Ovary (tissue), 3 donors: ENCODE measurements at regions not wholly inside any gene's neighbourhood (a gene's known extent, or its start where the extent isn't known, plus 50 kb on each side); places are given as distances from the start of the nearest gene placed in this dataset.

Source experiments
- POLR2A ChIP-seq: fragments of 450-650 bp; IDR thresholded peaks from one replicate; pipeline ENCODE4 v1.6.1; 2017; ENCODE audit warnings: antibody characterized with exemption, mild to moderate bottlenecking, moderate library complexity
- TF ChIP-seq, protein P1 (sequence below), 3 donors: fragments of 450-650 bp in 2 of 3; fragments of 200-600 bp in 1 of 3; IDR thresholded peaks; one replicate each; pipeline versions ENCODE4 v1.5.1 to v1.8.0; 2016 to 2022; ENCODE audit warnings: antibody characterized with exemption in 3 of 3, mild to moderate bottlenecking in 1 of 3
- donor health status: DM: no; HTN: no; CAD: no.

DNA sequence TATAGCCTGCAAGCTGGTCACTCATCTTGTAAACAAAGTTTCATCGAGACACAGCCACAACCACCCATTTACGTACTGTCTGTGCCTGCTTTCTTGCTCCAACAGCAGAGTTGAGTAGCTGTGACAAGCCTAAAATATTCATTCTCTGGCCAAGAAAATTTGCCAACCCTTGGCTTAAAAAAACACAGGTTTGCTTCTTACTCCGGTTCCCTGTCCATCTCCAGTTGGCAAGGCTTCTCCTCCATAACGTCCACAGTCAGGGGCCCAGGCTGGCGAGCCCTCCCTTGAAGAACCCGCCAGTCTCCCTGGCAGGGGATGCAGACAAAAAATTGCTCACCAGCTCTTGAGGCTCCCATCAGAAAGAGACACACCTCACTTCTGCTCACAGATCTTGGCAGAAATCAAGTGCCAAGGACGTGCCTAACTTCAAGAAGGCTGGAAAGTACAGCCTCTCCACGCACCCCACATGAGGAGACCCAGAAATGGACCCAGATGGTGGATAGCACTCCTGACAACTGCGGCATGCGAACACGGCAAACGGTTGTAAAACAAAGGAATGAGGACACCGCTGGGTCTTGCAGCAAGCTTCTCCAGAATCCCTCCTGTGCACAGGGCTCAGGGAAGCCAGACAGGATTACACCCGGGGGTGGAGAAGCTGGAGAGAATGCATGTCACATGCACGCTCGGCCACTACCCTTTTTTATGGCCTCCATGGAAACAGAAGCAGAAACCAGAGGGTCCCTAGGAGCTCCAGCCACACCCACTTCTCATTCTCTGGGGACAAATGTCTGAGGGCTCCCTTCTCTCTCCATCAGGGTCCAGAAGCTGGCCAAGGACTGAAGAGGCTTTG is 59.8 kb upstream of the SIRPA start:
- TF ChIP-seq POLR2A, result no peak
- TF ChIP-seq, protein P1, sequence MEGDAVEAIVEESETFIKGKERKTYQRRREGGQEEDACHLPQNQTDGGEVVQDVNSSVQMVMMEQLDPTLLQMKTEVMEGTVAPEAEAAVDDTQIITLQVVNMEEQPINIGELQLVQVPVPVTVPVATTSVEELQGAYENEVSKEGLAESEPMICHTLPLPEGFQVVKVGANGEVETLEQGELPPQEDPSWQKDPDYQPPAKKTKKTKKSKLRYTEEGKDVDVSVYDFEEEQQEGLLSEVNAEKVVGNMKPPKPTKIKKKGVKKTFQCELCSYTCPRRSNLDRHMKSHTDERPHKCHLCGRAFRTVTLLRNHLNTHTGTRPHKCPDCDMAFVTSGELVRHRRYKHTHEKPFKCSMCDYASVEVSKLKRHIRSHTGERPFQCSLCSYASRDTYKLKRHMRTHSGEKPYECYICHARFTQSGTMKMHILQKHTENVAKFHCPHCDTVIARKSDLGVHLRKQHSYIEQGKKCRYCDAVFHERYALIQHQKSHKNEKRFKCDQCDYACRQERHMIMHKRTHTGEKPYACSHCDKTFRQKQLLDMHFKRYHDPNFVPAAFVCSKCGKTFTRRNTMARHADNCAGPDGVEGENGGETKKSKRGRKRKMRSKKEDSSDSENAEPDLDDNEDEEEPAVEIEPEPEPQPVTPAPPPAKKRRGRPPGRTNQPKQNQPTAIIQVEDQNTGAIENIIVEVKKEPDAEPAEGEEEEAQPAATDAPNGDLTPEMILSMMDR (IDR thresholded peaks at IDR 0.05), result no peak
